ENCODE measurements at regions not wholly inside any gene's neighbourhood (a gene's known extent, or its start where the extent isn't known, plus 50 kb on each side); places are given as distances from the start of the nearest gene placed in this dataset.

DNA sequence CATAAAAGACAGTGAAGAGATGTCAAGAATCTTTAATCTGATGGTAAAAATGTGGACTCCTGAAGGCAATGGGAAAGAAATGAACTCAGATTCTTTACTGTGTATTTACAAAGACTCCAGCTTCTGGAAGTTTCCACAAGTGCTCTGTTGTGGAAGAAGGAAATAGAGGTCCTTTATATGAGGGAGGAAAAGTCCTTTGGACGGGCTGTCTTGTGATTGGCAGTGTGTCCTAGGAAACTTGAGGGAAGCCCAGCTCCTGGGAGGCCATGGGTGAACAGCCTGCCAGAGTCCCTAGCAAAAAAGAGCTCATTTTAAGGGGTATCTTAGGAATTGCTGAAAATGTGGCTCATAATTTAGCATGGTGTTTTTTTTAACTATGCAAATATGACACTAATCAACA, 92.0 kb downstream of the RNASET2 start:
- TF ChIP-seq, protein P1, sequence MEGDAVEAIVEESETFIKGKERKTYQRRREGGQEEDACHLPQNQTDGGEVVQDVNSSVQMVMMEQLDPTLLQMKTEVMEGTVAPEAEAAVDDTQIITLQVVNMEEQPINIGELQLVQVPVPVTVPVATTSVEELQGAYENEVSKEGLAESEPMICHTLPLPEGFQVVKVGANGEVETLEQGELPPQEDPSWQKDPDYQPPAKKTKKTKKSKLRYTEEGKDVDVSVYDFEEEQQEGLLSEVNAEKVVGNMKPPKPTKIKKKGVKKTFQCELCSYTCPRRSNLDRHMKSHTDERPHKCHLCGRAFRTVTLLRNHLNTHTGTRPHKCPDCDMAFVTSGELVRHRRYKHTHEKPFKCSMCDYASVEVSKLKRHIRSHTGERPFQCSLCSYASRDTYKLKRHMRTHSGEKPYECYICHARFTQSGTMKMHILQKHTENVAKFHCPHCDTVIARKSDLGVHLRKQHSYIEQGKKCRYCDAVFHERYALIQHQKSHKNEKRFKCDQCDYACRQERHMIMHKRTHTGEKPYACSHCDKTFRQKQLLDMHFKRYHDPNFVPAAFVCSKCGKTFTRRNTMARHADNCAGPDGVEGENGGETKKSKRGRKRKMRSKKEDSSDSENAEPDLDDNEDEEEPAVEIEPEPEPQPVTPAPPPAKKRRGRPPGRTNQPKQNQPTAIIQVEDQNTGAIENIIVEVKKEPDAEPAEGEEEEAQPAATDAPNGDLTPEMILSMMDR (IDR thresholded peaks at IDR 0.05), result no peak
- TF ChIP-seq POLR2A (IDR thresholded peaks at IDR 0.05), result no peak
- no peak for TF ChIP-seq EP300 (IDR thresholded peaks at IDR 0.05)
